MV-4-11 (cell line): ENCODE measurements at regions not wholly inside any gene's neighbourhood (a gene's known extent, or its start where the extent isn't known, plus 50 kb on each side); places are given as distances from the start of the nearest gene placed in this dataset.
A peak's percentile ranks its signal among the peaks of the same experiment; 100 is the strongest.
"Not testable (repeated sequence)": the region's sequence is repeated elsewhere in the genome, so short reads cannot be mapped to it uniquely, and the experiment has no call there.

Experiments
- DNase-seq: peaks from one replicate; lab custom pipeline; 2025; lab: John Stamatoyannopoulos, UW

GRCh38 chr16:66206363-66206762 is 160.1 kb upstream of the CDH5 start:
- DNase-seq: no peak

- peak; percentile 92 for DNase-seq
Measured at GRCh38 chr16:66205287-66206231, 160.9 kb upstream of the CDH5 start.

- no peak for DNase-seq
Measured at GRCh38 chr16:66204756-66205155, 161.7 kb upstream of the CDH5 start.

DNA sequence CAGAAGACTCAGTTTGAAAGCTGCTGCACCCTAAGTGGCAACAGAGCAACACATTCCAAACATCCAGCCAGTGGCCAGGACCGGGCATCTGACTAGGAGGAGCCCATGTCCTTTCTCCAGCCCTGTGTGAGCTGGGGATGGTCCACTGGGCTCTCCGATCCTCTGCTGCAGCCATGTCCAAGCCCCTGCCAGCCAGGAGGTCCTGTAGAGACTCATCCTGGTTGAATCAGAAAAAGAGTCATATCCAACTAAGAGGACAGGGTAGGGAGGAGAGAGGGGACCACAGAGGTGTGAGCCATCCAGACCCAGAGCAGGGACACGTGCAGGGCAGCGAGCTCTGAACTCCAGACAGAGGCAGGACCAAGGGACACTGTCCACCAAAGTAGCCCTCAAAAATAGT is 163.0 kb upstream of the CDH5 start:
- no peak for DNase-seq

- DNase-seq: peak; percentile 40
Measured at GRCh38 chr16:66199189-66199588, 167.3 kb upstream of the CDH5 start.

DNA sequence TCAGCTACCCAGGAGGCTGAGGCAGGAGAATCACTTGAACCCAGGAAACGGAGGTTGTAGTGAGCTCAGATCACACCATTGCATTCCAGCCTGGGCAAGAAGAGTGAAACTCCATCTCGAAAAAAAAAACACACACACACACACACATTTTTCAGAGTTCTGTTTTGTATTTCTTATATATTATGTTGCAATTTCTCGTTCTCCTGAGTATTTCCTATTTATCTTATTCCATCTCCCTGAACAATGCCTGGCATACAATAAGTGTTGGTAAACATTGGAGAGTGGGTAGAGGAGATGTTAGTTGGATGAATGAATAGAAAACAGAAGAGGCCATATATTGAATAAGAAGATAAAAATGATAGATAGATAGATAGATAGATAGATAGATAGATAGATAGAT is 167.8 kb upstream of the CDH5 start:
- DNase-seq: no peak

GRCh38 chr16:66197668-66198278 is 168.7 kb upstream of the CDH5 start:
- no peak for DNase-seq

DNA sequence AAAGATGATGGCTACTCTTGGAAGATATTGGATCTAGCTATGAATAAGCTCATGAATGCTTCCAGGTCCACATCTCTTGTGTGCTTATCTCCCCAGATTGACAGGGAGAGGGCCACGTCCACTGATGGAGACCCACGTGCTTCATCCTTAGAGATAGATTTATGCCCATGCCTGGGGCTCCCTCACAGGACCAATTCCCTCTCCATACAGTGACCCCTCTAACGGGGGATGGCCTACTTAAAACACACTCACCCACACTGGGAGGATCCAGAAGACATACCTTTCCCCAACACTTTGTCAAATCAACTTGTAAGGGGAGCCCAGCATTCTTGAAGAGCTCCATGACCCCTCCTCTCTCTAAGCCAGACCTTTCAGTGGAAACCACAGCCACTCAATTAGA is 169.7 kb upstream of the CDH5 start:
- DNase-seq: no peak

GRCh38 chr16:66194866-66195265 is 171.6 kb upstream of the CDH5 start:
- DNase-seq: no peak

- DNase-seq: no peak
Measured at GRCh38 chr16:66193543-66194229, 172.8 kb upstream of the CDH5 start.

- DNase-seq: no peak
Measured at GRCh38 chr16:66190411-66190810, 176.1 kb upstream of the CDH5 start.

GRCh38 chr16:66189951-66190350 is 176.5 kb upstream of the CDH5 start:
- no peak for DNase-seq

DNA sequence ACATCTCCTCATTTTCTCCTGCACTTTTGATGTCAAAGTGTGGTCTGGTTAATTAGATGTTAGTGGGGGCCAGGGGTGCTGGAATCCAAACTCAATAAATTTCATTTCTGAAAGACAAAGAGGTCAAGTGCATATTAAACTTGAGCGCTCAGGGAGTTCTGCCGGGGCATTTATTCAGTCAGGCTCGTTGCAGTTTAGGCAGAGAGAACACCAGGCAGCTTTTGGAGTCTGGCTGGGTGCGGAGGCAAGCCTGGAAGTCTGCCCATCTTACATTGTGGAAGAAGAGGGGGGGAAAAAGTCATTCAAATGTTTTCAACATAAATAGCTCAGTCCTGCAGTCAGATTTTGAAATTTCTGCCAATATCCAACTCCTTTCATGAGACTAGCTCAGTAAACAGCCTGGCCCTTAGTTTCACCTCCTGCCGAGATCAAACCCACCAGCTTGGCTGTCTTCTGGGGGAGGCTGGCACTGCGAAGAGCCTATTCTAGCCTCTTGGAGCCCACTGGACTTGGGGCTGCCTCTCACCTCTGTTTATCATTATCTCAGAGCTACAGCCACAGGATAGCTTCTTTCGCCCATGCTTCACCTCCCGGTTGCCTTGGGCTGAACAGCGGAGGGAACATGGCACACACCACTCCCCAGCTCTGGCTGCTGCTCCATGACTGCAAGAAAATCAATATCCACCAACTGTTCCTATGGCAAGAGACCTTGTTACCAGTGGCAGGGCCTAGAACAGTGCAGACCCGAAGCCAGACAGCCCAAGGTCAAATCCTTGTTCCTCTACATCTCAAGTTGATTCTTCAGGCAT is 177.4 kb upstream of the CDH5 start:
- no peak for DNase-seq

DNA sequence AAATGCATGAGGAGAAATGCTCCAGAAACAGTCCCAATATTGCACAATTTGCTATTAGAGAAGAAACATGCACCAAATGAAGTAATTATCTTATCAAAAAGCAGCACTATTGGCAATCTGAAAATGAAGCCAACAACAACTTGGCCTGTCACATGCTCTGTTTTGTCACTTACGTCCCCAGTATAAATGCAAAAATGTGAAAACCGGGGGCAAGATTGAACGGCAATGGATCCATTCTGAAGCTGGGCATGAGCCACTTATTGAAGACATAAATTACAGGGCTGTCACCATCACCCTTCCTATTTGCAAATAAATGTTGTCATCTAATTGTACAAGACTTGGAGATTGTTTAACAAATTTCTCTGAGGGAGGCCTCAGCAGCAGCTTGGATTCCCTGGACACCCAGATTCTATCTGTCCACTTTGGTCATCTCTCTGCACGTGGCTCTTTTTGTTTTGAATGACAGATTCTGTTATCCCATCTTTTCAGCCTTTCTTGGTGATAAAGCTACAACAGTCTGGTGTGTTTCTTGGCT is 180.2 kb upstream of the CDH5 start:
- no peak for DNase-seq

- no peak for DNase-seq
Measured at GRCh38 chr16:66182592-66182991, 183.9 kb upstream of the CDH5 start.

- no peak for DNase-seq
Measured at GRCh38 chr16:66176731-66177130, 189.8 kb upstream of the CDH5 start.

GRCh38 chr16:66176111-66176510 is 190.4 kb upstream of the CDH5 start:
- DNase-seq: no peak

GRCh38 chr16:66175636-66176035 is 190.9 kb upstream of the CDH5 start:
- DNase-seq: peak; percentile 66

DNA sequence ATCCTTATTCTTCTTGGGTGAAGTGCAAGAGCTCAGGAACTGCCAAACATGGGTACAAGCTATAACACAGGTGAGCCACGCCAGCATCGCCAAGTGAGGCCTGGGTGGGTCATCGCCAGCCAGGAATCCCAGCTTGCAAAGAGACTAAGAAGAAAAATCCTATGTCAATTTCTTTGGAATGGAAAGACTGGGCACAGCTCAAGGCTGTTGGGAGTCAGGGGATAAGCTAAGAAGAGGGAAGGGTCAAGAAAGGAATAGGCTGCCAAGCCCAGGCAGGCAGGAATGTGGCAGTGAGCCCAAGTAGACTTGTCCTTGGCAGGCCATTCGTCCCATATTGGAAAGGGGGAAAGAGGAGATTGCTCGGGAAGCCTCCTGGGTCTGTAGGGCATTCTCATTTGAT is 191.4 kb upstream of the CDH5 start:
- no peak for DNase-seq

- DNase-seq: not testable (repeated sequence)
Measured at GRCh38 chr16:66173796-66174195, 192.7 kb upstream of the CDH5 start.

DNA sequence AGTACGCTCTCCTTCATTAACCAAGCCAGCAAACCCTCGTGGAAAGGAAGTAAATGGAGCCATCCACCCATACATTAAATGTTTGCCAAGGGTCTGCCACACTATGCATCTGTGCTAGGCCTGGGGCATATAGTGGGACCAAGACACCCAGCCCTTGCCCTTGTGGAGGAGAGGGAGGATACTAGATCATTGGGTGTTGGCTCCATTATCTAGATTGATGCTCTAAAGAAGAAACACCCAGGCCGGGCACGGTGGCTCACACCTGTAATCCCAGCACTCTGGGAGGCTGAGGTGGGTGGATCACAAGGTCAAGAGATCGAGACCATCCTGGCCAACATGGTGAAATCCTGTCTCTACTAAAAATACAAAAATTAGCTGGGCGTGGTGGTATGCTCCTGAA is 193.3 kb upstream of the CDH5 start:
- not testable (repeated sequence) for DNase-seq

DNA sequence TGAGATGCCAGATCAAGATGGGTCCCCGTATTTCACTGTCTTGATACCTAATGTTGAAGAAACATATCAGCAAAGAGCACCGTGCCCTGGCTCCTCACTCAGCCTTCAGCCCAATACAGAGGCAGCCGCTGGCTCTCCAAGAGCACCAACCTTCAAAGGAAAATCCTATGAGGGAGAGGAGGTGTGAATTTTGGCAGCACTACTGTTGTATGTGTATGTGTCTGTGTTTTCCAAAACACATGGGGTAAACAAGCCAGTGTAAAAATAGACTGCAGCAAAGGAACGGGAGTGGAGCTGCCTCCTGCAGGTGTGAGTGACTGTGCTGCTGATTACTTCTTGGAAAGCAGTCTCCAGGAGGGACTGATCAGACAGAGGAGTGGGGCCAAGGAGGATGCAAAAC is 194.0 kb upstream of the CDH5 start:
- no peak for DNase-seq
